GM19468 (cell line): ENCODE measurements at regions not wholly inside any gene's neighbourhood (a gene's known extent, or its start where the extent isn't known, plus 50 kb on each side); places are given as distances from the start of the nearest gene placed in this dataset.

ENCODE experiments used
- ATAC-seq: cut with Tn5 transposase; IDR thresholded peaks from one replicate; pipeline ENCODE4 v1.9.1; 2021; ENCODE audit warnings: mild to moderate bottlenecking, moderate library complexity, moderate number of reproducible peaks; ENCODE audit not compliant: unreplicated experiment; ENCODE audit errors: extremely low read depth

DNA sequence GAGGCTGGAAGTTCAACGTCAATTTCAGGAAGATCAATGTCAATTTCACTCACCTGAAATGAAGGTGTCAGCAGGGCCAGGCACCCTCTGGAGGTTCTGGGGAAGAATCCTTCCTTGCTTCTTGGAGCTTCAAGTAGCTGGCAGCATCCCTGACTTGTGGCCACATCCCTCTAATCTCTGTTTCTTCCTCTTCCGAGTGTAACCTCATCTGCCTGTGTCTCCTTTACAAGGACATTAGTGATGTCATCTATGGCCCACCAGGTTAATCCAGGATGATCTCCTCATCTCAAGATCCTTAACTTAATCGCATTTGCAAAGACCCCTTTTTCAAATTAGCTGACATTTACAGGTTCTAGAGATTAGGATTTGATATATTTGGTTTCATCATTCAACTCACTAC, 240.8 kb upstream of the MTNR1B start:
- no peak for ATAC-seq

GRCh38 chr11:92735039-92735438, 234.4 kb upstream of the MTNR1B start:
- no peak for ATAC-seq

GRCh38 chr11:92738276-92738675, 231.2 kb upstream of the MTNR1B start:
- no peak for ATAC-seq

- ATAC-seq, result no peak
Observed at GRCh38 chr11:92739041-92739440, 230.4 kb upstream of the MTNR1B start.

- no peak for ATAC-seq
Observed at GRCh38 chr11:92739491-92739890, 230.0 kb upstream of the MTNR1B start.

- no peak for ATAC-seq
Observed at GRCh38 chr11:92740276-92740675, 229.2 kb upstream of the MTNR1B start.

- ATAC-seq, result no peak
Observed at GRCh38 chr11:92744929-92745585, 224.4 kb upstream of the MTNR1B start.

- ATAC-seq, result no peak
Observed at GRCh38 chr11:92750794-92751193, 218.7 kb upstream of the MTNR1B start.

DNA sequence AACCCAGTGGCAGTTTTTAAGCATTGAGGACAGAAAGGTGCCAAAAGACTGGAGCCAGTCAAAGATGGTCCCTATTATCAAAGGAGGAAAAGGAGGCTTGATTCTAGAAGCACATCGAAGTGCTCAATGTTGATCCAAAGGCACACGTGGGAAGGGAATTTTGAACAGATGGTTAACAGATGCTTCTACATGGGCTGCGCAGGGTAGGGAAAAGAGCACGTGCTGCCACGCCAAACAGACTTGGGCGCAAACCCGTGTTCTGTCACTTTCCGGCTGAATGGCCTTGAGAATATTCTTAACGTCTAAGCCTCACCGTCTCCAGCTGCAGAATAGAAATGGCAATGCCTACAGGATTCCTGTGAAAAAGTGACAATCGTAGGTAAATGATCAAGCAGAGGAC, 217.9 kb upstream of the MTNR1B start:
- ATAC-seq, result no peak

- no peak for ATAC-seq
Observed at GRCh38 chr11:92752122-92752521, 217.3 kb upstream of the MTNR1B start.

DNA sequence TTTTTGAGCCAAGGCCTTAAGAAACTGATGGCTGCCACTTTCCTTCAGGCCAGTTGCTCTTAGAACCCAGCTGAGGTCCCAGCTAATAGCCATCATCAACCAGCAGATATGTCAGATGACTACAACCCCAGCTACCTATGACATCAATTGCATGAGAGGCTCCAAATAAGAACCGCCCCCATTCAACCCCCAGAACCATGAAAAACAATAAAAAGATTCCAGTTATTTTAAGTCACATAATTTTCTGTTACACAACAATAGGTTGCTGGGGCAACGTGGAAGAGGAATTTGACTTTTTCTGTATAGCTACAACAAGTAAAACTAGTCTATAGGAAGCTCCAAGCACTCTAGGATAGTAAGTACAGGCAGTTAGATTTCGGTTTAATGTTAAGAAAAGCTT, 216.3 kb upstream of the MTNR1B start:
- ATAC-seq, result no peak

- ATAC-seq, result no peak
Observed at GRCh38 chr11:92758241-92758780, 211.1 kb upstream of the MTNR1B start.

DNA sequence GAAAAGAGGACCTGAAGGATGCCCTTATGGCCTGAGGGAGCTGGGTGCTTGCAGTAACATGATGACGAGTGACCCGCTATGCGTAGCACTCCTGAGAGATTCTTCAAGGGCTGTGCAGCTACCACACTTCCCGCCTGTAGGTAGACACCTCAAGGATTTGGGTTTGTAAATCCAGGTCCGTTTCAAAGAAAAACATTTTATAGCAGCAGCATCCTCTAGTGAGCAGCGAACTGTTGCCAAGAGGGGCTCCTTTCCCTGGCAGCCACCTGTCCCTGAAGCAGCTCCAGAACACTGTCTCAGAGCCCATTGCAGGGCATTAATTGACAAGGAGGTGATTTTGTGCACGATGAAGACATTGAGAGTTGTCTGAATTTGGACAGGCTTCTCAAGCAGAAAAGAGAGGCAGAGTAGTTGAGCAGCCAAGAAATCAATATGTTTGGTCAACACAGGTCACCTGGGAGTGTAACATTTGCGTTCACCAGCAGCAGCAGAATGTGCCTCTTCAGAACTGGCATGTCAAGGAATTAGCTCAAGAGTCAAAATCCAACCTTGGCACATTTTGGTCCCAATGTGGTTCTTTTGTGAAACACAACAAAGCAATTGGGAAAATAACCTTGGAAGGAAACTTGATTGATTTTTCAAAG, 209.8 kb upstream of the MTNR1B start:
- no peak for ATAC-seq

DNA sequence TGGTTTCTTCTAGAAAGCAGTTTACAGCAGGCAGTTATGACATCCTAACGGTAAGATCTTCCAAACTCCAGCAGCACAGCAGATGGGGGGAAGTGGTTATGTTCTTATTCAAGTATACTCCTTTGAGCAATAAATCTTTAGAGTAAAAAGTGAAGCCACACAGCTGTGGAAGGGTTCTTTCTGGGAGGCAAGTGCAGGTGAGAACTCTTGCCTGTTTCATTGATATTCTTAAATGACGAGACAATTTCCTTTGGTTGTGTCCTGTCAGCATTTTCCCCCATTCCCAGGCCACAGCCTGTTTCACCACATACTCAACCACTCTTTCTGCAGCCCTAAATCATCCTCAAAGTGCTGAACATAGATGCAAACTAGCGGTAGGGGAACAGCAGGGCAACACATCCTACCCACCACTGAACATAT, 207.3 kb upstream of the MTNR1B start:
- ATAC-seq, result no peak

DNA sequence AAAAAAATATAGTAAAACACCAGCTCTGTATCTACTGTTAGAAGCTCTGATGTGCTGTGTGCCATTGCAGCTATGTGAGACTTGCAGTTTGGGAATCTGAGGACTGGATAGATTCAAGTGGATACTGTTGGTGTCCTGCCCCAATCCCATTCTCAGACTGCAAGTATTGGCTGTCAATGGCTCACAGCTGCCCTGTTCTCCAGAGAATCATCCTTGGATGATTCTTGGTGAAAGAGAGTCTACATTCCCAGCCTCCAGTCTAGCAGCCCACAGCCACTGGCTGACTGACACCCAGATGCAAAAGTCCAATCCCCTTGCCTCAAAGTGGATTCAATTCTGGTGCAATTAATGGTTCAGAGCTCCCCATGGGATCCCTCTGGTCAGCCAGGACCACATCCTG, 206.1 kb upstream of the MTNR1B start:
- no peak for ATAC-seq

DNA sequence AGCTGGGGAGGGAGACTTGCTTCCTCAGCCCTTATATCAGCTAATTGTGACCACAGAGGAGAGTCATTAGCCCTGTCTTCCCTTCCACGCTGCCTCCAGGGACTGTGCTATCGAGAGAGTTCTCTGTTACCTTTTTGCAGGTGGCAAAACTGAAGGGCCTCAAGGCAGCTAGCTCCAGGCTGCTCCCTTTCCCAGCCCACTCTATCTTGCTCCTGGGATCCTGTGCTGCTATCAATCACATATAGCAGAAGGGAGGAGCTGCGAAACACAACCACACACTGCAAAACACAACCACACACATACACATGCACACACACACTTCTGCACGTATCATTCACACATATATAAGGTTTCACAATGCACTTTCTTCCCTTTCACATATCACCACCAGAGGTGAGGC, 205.3 kb upstream of the MTNR1B start:
- ATAC-seq, result no peak

DNA sequence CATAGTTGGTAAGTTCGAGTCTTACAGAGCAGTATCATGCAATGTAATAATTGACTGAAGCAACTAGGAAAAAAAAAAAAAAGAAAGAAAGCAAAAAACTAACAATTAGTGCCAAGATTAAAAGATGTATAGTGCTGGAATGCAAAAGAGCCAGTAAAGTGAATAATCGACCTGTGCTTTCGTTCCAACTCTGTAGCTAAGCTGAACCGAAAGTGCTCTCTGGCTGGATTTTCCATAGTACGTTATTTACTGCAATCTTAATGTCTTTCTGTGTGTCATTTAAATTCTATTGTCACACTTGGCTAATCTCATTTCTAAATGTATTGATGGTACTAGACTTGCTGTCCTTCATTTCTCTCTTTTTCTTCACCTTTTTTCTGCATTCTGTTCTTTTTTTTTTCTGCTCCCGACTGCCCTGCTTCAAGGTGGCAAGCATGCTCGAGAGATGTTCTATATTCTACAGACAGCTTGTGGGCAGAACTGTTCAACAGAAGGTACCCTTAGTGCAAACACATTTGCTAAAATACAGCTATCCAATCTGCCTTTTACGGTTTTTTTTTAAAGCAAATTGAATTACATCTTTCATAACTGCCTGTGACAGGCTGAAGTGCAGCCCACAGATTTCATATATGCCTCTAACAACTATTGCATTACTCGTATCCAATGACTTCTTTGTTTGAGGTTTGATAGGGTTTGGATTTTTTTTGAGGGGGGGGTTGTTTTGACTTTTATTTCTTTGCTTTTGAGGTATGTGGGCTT, 204.2 kb upstream of the MTNR1B start:
- ATAC-seq, result no peak

GRCh38 chr11:92765965-92766371, 203.5 kb upstream of the MTNR1B start:
- no peak for ATAC-seq

- no peak for ATAC-seq
Observed at GRCh38 chr11:92766698-92767097, 202.8 kb upstream of the MTNR1B start.

DNA sequence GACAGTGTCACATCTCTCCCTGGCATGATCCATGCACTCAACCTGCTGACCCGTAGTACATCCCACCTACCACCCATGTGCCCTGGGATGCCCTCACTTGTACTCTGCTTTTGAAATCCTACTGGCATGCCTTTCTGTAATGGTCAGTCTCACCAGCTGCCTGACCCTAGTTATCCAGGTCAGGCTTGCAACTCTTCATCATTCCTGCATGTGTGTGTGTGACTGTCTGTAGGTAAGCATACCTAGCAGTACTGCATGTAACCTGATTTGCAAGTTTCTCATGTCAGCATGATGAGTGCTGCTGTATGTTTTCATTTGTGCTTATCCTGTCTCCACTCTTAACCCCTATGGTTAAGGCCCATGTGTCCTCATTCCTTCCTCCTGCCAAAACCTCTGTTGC, 202.0 kb upstream of the MTNR1B start:
- ATAC-seq, result no peak

GRCh38 chr11:92768121-92768840, 201.2 kb upstream of the MTNR1B start:
- no peak for ATAC-seq
